MM.1S (cell line): ENCODE measurements at regions not wholly inside any gene's neighbourhood (a gene's known extent, or its start where the extent isn't known, plus 50 kb on each side); places are given as distances from the start of the nearest gene placed in this dataset.

Experiments
- EZH2 ChIP-seq: fragments of 300-600 bp; sonication (generic); optimal IDR thresholded peaks from 2 replicates; pipeline ENCODE3; 2017; ENCODE audit warnings: low read depth, mild to moderate bottlenecking, antibody characterized with exemption, low read length, mixed read lengths
- TF ChIP-seq, protein P1 (sequence below): fragments of 300-600 bp; sonication (generic); IDR thresholded peaks from 2 replicates; pipeline ENCODE4 v1.5.1; 2016; ENCODE audit warnings: antibody characterized with exemption, low read length, mixed read lengths

DNA sequence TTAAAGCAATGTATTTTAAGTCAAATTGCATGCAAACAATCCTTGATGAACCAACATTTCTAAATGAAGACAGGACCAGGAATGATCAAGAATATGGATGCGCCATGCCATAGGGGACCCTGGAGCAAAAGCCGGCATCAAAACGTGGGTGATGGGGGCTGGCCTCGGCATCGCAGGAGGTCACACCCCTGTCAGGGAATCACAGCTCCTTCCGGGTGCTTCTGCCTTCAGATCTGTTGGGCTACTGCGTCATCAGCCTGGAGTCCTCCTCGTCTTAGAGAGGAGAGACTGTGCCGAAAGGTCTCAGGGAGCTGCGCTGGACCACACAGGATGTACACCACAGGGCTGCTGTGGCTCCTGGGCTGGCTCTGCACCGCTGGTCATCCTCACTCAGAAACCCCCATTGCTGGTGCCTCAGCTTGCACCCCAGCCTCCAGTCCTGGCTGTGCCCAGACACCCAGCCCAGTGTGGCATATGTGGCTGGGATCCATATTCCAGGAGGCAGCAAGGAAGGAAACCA, 152.9 kb upstream of the PPP1R26 start:
- TF ChIP-seq, protein P1, sequence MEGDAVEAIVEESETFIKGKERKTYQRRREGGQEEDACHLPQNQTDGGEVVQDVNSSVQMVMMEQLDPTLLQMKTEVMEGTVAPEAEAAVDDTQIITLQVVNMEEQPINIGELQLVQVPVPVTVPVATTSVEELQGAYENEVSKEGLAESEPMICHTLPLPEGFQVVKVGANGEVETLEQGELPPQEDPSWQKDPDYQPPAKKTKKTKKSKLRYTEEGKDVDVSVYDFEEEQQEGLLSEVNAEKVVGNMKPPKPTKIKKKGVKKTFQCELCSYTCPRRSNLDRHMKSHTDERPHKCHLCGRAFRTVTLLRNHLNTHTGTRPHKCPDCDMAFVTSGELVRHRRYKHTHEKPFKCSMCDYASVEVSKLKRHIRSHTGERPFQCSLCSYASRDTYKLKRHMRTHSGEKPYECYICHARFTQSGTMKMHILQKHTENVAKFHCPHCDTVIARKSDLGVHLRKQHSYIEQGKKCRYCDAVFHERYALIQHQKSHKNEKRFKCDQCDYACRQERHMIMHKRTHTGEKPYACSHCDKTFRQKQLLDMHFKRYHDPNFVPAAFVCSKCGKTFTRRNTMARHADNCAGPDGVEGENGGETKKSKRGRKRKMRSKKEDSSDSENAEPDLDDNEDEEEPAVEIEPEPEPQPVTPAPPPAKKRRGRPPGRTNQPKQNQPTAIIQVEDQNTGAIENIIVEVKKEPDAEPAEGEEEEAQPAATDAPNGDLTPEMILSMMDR: no peak
- TF ChIP-seq EZH2: no peak
